NCI-H1417 (cell line): ENCODE measurements at regions not wholly inside any gene's neighbourhood (a gene's known extent, or its start where the extent isn't known, plus 50 kb on each side); places are given as distances from the start of the nearest gene placed in this dataset.

ENCODE experiments used
- DNase-seq, 3 experiments: peaks; one replicate each; lab custom pipeline; 2025; lab: John Stamatoyannopoulos, UW

DNA sequence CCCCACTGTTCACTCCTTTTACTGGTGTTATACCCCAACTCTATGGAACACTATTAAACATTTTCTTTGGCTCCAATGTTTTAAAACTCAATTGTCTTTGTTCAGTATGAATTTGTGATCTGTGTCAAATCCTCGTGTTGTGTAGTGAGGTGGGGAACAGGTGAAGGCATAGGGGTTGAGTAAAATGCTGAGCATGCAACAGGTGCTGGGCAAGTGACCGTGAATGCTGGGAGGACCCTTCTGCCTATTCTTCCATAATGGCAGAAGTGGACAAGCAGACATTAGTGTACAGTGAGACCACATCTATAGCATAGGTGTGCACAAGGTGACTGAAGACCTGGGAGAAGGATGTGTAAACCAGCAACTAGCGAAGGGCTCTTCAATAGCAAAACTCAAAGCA, 1188.0 kb downstream of the UQCRFS1 start:
- no peak for DNase-seq

DNA sequence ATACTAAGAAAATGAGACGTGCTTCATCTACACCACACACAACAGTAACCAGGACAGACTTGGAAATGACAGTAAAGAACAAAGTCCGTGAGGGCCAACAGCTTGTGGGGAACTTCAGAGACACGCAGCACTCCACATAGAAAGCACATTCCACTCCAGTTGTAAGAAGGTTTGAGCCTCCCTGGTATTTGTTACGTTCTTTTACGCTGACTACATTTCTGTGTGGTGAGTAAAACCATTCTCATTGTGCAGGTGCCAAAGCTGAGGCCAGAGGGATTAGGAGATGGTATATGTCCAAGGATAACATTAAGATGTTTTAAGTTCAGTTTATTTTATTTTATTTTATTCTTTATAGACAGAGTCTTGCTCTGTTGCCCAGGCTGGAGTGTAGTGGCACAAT, 1189.9 kb downstream of the UQCRFS1 start:
- DNase-seq = no peak

DNA sequence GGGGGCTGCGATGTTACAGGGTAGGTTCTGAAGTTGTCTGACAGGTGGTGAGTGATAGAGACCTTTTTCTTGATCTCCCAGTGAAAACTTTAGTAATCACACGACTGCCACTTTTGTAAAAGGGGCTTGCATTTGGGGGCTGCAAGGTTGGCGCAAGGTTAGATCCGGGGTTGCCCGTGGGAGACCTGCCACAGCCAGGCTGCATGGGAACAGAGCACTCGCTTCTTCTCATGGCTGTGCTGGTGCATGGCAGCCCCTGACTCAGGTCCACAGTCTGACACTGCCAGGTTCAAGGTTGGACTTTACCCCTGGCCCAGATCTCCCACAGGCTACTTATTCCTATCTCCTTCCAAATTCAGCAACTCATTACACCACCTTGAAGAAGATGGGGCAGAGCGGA, 1190.4 kb downstream of the UQCRFS1 start:
- no peak for DNase-seq

DNA sequence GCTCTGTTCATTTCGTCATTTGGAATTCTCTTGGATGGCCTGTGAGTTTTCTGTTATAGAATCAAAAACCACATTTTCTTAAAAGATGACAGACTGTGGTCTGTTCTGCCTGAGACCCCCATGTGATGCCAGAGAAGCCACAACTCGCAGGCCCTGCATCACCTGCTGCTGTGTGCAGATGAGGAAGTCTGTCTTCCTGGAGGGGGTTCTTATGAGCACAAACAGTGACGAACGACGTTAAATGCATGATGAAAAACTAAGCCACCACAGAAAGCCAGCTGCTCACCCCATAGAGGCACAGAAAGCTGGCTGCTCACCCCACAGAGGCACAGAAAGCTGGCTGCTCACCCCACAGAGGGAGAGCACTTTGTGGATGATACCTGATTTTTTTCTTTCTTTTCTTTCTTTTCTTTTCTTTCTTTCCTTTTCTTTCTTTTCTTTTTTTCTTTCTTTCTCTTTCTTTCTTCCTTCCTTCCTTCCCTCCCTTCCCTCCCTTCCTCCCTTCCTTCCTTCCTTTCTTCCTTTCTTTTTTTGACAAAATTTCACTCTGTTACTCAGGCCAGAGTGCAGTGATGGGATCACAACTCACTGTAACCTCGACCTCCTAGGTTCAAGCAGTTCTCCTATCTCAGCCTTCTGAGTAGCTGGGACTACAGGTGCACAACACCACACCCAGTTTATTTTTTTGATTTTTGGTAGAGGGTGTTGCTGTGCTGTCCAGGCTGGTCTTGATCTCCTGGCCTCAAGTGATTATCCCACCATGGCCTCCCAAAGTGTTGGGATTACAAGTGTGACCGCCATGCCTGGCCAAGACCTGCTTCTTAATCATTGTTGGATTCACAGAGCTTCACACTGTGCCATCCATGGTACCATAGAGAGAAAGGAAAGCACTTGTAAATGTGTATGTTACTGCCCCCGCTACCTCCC, 1191.4 kb downstream of the UQCRFS1 start:
- no peak for DNase-seq

DNA sequence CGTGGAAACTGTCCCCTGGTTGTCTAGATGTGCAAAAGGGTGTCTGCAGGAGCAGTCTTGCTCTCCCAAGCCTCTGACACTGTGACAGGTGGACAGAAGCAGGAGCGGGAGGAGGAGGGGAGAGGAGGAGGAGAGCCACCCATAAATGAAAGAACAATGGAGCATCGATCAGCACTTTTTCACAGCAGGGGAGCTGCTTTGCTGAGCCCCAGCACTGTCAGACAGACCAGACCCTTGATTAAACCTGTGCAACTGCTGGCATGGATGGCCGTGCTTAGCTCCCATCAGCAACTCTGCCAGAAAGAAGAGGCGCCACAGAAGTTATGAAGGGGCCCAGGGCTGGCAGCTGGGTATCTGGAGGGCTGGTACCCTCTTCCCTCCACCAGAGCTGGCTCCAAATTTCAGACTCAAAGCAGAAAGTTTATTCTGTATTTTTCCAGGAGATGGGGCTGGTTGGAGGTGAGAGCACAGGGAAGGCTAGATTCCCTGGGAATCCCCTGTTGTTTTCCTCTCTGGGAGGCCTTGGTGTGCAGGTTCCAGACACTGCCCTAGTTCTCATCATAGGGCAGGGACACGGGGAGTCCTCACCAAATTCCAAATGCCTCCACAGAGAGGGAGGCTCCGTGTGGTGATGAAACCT, 1192.2 kb downstream of the UQCRFS1 start:
- DNase-seq = no peak

DNA sequence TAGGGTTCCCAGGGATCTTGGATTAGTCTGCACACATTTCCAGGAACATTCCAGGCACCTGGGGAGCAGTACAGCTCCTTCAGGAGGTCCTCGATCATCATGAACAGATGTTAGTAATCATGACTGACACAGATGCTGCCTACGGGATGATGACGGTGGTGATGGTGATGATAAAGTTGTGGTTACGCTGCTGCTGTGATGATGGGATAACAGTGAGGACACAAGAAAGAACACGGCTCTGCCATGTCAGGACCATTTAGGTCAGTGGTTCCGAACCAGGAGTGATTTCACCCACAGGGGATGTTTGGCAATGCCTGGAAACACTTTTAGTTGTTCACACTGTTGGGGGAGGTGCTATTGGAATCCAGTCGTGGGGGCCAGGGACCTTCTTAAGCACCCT, 1193.0 kb downstream of the UQCRFS1 start:
- DNase-seq = no peak

DNA sequence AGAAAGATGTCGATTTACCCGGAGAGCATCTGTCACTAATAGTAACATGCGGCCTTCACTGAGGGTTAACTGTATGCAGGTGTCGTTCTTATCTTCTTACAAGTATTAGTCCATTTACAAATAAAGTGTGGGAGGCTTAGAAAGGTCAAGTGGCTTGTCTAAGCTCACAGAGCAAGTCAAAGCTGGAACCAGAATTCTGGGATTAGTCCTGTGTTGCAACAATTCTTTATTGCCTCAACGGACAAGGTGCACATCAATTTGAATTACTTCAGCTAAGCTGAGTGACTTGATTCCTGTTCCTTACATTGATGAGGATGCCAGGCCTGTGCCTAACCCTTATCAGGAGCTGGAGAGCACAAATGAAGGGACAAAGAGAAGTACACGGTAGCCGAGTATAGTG, 1193.6 kb downstream of the UQCRFS1 start:
- no peak for DNase-seq

DNA sequence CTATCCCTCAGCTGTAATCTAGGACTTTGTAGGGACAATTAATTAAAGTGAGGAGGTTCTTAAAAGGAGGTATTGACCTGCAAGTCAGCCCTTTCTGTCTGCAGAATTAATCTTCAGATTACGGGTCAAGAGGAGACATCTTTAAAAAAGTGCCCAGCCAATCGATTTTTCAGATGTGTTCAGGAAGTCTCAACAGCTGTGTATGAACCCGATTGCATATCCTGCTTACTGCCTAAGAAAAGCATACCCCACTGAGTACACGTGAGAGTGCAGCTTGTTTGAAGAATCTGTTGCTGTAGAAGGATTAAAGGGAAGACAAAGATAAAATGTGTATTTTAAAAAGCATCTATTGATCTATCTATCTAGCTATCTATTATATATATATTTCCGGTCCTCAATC, 1194.5 kb downstream of the UQCRFS1 start:
- DNase-seq = no peak

DNA sequence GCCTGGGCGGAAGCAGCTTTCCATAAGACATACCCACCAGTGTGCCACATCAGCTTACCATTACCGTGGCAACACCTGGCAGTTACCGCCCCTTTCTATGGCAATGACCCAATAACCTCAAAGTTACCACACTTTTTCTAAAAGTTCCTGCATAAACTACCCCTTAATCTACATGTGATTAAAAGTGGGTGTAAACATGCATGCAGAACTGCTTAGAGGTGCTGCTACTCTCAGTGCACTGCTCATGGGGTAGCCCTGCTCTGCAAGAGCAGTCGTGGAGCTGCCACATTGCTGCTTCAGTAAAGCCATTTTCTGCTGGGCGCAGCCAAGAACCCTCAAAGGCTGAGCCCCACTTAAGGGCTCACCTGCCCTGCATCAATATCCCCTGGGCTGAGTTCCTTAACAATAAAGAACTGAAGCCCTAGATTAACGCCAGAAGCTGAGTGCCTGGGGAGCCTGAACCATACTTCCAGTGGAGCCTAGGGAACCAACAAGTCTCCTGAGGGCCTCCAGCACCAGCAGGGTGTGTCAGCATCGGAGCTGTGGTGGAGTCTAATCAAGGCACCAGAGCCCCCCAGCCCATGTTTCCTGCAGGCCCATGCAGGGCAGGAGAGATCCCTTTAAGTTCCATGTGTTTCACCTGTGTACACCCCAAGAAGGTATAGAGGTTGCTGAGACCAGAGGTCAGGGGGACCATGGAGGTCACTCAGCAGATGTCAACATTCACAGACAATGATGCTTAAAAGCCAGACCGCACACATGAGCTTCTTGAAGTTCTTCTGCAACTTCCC, 1198.1 kb downstream of the UQCRFS1 start:
- DNase-seq = no peak

DNA sequence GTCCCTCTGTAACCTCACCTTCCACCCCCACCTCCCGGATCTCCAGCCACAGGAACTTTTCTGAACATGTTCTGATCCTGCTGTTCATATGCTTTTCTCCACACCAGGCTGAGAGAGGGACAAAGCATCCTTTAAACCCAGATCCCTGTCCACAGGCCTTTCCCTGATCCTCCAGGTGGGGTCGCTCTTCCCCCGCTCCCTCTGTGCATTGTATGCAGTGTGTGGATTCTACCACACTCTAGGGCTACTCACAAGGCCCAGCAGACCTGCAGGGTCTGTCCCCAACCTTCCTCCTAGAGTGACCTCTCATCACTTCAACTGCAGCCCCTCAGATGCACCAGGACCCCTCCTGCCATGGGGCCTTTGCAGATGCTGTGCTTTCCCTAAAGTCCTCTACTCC, 1200.6 kb downstream of the UQCRFS1 start:
- DNase-seq = no peak

DNA sequence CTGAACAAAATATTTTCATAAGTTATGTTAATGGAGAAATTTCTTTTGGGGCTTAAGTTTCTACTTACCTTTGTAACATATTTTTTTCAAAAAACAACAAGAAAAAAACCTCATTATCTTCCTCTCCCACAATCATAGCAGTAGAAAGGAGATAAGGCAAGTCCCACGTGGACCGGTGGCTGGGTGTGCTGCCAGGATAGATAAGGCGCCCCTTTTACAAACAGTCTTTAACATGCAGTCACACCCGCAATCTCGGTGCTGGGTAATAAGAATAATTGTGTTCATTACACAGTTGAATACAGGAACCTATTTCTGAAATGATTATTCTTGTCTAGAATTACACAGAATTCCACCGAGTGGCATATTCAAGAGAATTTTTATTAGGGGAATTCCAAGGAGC, 1202.3 kb downstream of the UQCRFS1 start:
- DNase-seq = no peak

DNA sequence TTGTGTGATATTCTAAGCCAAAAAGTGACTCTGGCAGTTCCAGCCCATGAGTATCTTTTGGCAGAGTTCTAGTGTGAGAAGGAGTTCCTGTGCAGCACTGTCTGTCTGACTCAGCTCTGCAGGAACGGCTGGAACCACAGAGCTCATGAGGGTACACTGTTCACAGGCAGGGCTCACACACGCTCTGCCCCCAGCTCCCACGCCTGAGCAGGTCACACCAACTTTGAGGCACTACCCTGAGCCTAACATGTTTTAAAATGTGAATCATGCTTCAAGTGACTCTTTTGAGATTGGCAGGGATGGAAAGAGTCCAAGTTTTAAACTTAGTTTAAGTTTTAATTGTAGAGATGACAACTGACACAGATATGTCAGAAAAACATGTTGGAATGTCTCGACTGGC, 1203.3 kb downstream of the UQCRFS1 start:
- DNase-seq = no peak

DNA sequence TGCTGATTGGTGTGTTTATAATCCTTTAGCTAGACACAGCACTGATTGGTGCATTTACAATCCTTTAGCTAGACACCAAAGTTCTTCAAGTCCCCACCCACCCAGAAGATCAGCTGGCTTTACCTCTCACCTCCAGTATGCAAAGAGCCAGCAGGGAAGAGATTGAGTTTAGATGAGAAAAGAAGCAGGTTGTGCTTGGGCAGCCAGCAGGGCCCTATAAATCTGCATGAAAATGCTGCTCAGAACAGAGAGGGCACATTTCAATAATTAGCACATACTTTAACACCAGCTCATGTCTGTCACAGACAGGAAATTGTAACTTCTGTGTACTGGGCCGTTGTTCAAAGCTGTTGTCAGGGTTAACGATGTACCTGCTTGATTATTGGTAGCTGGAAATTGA, 1204.3 kb downstream of the UQCRFS1 start:
- no peak for DNase-seq

DNA sequence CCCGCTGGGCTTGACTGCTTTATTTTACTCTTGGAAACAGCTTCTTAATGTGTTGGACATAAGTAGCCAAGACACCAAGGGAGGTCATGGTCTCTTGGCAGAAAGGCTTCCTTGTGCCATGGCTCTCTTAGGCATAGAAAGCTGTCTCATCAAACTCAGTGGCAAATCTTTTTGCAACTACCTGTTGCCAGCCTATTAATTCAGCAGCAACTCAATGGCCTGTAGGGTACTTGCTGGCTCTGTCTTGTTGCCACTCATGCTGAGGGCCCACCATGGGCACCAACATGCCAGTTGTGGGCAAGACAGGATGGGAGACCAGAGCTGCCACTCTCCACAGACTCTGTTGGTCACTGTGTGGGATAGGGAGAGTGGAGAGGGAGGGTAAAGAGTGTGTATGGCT, 1209.4 kb downstream of the UQCRFS1 start:
- no peak for DNase-seq

DNA sequence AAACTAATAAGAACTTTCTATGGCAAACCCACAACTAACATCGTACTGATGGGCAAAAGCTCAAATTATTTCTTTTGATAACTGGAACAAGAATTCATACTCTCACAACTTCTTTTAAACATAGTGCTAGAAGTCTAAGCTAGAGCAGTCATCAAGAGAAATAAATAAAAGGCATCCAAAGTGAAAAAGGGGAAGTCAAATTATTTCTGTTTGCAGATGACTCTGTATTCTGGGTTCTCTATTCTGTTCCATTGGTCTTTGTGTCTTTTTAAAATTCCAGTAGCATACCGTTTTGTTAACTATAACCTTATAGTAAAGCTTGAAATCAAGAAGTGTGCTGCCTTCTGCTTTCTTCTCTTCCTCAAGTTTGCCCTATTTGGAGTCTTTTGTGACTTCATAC, 1215.9 kb downstream of the UQCRFS1 start:
- DNase-seq = no peak

DNA sequence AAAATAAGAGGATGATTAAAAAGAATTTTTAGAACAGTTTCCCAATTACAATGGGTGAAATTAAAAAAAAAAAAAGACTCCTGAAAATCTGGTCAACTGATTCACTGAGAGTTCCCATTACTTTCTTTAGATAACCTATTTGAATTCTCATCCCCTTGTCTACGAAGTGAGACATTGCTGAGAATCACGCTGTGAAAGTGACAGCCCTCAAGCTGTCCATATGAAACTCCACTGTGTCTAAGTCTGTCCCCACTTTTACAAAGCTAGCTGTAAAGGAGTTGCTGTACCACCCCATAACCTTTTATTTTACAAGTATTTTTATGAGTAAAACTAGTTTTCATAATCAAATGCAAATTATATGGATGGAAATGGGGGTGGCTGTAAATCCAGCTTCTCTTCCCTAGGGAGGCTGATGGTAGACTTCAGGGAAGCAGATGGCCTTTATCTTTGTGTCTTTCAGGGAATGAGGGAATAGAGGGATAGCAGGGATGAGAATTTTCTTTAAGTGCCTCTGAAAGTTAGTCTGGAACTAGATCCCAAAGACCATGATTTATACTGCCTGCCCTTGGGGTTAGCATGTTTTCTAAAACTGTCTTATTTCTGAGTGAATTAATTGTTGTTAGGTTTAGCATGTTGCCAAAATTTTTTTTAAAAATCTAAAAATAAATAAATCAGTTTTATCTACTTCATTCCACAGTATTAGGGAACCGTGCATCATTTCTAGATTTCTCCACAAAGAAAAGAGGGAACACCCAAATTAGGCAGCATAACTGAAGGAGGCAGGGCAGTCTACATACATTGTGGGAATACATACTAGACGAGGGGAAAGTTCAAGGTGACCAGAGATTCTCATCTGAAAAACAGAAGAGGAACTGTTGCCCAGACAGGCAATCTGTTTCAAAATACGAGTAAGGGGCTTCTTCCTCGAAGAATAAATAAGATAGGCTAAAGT, 1219.1 kb downstream of the UQCRFS1 start:
- no peak for DNase-seq

DNA sequence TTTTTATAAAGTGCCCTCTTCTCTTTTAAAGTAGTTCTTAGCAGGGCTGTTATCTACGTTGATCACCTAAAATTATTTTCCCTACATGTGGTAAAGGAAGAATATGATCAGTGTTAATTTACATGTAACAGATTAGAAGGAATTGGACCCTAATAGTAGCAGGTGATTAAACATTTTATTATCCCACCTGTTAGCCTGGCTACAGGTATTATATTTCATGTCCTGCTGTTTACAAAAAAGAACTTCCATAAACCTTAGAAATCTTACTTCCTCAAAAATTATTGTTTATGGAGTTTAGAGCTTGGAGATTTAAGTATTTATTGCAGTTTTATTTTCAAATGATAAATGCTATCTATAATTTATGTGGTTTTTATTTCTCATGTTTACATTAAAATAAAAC, 1226.7 kb downstream of the UQCRFS1 start:
- no peak for DNase-seq

DNA sequence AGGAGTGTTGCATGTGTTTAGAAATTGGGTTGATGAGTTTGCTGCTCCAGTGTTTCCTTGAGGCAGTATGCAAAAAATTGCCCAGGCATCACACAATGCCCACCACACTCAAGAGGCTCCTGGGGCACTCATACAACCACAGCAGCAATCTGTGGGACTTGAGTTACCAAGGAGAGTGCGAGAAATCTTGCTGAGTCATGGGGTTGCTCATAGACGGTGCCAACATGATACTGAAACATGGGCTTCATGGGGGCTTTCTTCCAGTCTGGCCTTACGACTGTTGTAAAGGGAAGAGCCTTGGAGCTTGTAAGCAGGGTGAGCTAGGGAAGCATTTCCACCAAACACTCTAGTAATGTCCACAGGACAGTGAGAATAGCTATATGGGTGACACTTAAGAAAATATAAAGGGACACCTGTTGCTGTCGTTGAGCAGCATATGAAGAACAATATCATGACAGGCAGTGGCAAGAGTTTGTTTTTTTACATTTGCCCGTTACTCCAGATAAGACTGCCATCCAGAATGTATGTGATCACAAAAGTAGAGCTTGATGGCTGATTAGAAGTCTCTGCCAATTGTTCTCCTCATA, 1237.4 kb downstream of the UQCRFS1 start:
- DNase-seq = no peak

DNA sequence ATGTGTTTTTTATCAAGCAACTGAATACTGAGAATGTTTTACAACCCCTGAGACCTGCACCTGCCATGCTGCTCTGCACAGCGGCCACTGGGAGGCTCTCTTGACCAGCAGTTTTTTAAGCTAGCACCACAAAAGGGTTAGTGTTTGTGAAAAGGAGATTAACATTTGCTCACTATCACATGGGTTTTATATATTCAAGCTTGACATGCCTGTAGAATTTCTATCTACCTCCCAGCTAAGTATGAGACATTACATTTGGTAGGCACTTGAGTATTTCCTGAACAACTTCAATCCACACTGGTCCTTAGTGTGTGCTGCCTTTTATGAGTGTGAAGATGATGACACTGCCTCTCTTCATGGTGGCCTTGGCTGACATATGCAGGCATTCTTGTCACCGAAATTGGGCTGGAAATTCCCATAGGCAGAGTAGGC, 1238.9 kb downstream of the UQCRFS1 start:
- peak in 2 of 3 experiments; percentile 9 to 11 for DNase-seq

DNA sequence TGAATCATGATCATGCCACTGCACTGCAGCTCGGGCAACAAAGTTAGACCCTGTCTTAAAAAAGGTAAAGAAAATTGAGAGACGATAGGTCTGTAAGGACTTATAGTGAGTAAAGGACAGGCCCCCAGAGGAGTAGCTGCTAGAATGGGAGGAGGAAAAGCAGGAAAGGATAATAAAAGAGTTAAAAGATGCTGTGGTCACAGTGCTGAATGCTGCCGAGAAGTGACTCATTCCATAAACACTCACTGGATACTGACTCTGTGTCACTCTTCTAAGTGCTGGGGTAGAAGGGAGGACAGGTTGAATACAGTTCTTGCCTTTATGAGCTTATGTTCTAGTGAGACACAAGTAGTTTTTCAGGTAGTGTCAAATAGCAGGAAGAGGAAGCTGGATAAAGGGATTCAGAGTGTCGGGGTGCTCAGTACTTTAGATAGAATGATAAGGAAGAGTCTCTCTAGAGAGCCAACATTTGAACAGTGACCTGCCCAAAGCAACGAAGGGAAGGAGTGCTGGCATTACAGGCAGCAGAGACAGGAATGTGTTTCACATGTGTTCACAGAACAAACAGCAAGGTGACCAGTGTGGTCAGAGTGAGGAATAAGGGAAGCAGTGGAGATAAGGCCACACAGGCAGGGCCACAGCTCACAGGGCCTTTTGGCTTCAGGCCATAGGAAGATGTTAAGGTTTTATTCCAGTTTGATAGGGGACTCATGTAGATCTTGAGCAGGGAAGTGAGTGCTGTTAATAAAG, 1240.5 kb downstream of the UQCRFS1 start:
- DNase-seq = no peak
